ENCODE measurements at regions not wholly inside any gene's neighbourhood (a gene's known extent, or its start where the extent isn't known, plus 50 kb on each side); places are given as distances from the start of the nearest gene placed in this dataset.

DNA sequence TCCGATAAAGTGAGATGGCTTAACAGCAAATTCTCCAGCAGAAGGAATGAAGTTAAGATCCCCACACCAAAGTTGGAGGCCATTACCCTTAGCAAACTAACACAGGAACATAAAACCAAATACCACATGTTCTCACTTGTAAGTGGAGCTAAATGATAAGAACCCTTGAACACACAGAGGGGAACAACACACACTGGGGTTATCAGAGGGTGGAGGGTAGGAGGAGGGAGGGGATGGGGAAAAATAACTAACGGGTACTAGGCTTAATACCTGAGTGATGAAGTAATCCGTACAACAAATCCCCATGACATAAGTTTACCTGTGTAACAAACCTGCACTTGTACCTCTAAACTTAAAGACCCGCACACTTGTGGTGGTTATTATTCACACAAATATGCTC is 240.4 kb upstream of the NAV3 start:
- no peak for DNase-seq (ENCODE audit: low spot score)
- no peaks in the 10 kb centered on the region for H3K36me3 ChIP-seq
- H2AFZ ChIP-seq (replicated peaks), result no peak overlapping the region
- Mint-ChIP-seq H3K4me1 (peaks cover 20% of the 10 kb centered on the region), H3K36me3 (no peaks in the 10 kb centered on the region), H3K9me3 (no peaks in the 10 kb centered on the region), H3K4me3 (no peak overlapping the region), H3K27me3 (ENCODE audit: insufficient read depth, low read depth) (no peaks in the 10 kb centered on the region), H3K27ac (no peak overlapping the region)
- H3K27me3 ChIP-seq, result no peaks in the 10 kb centered on the region
- H3K9ac ChIP-seq, result no peak overlapping the region
- peaks cover 17% of the 10 kb centered on the region for H3K4me1 ChIP-seq
- peaks cover 4% of the 10 kb centered on the region for H4K20me1 ChIP-seq (ENCODE audit: low read depth)
- no peak overlapping the region for H3K27ac ChIP-seq
- H3K4me3 ChIP-seq, result no peak overlapping the region
- peaks cover 14% of the 10 kb centered on the region for H3F3A ChIP-seq (ENCODE audit: low read depth)
- TF ChIP-seq EZH2phosphoT487 (IDR thresholded peaks at IDR 0.05), result no peak
- TF ChIP-seq, protein P1, sequence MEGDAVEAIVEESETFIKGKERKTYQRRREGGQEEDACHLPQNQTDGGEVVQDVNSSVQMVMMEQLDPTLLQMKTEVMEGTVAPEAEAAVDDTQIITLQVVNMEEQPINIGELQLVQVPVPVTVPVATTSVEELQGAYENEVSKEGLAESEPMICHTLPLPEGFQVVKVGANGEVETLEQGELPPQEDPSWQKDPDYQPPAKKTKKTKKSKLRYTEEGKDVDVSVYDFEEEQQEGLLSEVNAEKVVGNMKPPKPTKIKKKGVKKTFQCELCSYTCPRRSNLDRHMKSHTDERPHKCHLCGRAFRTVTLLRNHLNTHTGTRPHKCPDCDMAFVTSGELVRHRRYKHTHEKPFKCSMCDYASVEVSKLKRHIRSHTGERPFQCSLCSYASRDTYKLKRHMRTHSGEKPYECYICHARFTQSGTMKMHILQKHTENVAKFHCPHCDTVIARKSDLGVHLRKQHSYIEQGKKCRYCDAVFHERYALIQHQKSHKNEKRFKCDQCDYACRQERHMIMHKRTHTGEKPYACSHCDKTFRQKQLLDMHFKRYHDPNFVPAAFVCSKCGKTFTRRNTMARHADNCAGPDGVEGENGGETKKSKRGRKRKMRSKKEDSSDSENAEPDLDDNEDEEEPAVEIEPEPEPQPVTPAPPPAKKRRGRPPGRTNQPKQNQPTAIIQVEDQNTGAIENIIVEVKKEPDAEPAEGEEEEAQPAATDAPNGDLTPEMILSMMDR (IDR thresholded peaks at IDR 0.05), result no peak
- no peak for TF ChIP-seq EZH2 (IDR thresholded peaks at IDR 0.05)
- no peak overlapping the region for H3K4me2 ChIP-seq
- H3K9me3 ChIP-seq (ENCODE audit: low read depth), result no peaks in the 10 kb centered on the region
- H3K79me2 ChIP-seq (ENCODE audit: low read depth), result no peaks in the 10 kb centered on the region

- H3K79me2 ChIP-seq (ENCODE audit: low read depth), result no peaks in the 10 kb centered on the region
- Mint-ChIP-seq H3K27me3 (ENCODE audit: insufficient read depth, low read depth) (no peaks in the 10 kb centered on the region), H3K36me3 (no peaks in the 10 kb centered on the region), H3K4me3 (no peak overlapping the region), H3K4me1 (no peaks in the 10 kb centered on the region), H3K27ac (no peak overlapping the region), H3K9me3 (no peaks in the 10 kb centered on the region)
- no peak overlapping the region for H3K4me2 ChIP-seq
- no peaks in the 10 kb centered on the region for H3F3A ChIP-seq (ENCODE audit: low read depth)
- no peak overlapping the region for H2AFZ ChIP-seq (replicated peaks)
- H3K4me1 ChIP-seq, result no peaks in the 10 kb centered on the region
- DNase-seq (ENCODE audit: low spot score), result no peak
- H3K4me3 ChIP-seq, result no peak overlapping the region
- no peaks in the 10 kb centered on the region for H3K9me3 ChIP-seq (ENCODE audit: low read depth)
- no peaks in the 10 kb centered on the region for H4K20me1 ChIP-seq (ENCODE audit: low read depth)
- H3K27me3 ChIP-seq, result no peaks in the 10 kb centered on the region
- no peak overlapping the region for H3K9ac ChIP-seq
- H3K36me3 ChIP-seq, result no peaks in the 10 kb centered on the region
- TF ChIP-seq EZH2 (IDR thresholded peaks at IDR 0.05) (no peak), EZH2phosphoT487 (IDR thresholded peaks at IDR 0.05) (no peak)
- TF ChIP-seq, protein P1 (IDR thresholded peaks at IDR 0.05), result no peak
- no peak overlapping the region for H3K27ac ChIP-seq
Measured at GRCh38 chr12:77584860-77585259, 245.8 kb upstream of the NAV3 start.

DNA sequence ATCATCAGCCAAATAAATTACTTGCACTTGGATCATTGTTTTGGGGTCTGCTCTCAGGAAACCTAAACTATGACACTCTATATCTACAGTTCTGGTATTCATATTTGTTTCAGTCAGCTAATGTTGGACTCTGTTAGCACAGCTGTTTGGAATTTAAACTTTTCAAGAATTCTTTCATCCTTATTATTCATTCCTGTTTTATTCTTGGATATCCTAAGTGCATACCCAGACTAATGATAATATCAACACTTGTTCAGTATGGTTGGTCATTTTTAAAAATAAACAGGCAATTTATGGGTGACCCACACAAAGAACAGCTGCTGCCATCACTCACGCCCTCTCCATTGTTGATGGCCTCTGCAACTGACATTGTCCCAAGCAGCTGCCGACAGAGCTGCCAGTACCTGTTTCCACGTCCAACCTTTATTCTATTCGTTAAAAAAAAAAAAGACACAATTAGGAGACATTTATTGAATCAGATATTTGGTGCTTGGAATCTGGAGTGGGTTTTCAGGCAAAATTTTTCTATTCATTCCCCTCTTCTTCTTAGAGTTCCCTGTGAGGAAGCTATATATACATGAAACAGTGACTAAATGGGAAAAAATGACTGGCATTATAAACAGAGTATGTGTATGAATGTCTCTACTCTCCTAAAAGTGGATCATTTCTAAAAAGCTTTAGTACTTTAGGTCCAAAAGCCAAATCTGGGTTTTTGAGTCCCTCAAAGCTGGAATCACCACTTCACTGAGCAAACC is 252.1 kb upstream of the NAV3 start:
- no peak for DNase-seq (ENCODE audit: low spot score)
- Mint-ChIP-seq H3K36me3 (no peaks in the 10 kb centered on the region), H3K4me3 (no peak overlapping the region), H3K9me3 (no peaks in the 10 kb centered on the region), H3K27me3 (ENCODE audit: insufficient read depth, low read depth) (no peaks in the 10 kb centered on the region), H3K27ac (no peak overlapping the region), H3K4me1 (peaks cover 4% of the 10 kb centered on the region)
- Histone ChIP-seq H3K9me3 (ENCODE audit: low read depth) (no peaks in the 10 kb centered on the region), H3K4me3 (no peak overlapping the region), H3F3A (ENCODE audit: low read depth) (no peaks in the 10 kb centered on the region), H4K20me1 (ENCODE audit: low read depth) (no peaks in the 10 kb centered on the region), H3K4me2 (no peak overlapping the region), H3K27ac (no peak overlapping the region), H3K4me1 (peaks cover 5% of the 10 kb centered on the region), H3K27me3 (no peaks in the 10 kb centered on the region), H3K79me2 (ENCODE audit: low read depth) (no peaks in the 10 kb centered on the region), H3K9ac (no peak overlapping the region), H2AFZ (replicated peaks) (no peak overlapping the region), H3K36me3 (no peaks in the 10 kb centered on the region)
- no peak for TF ChIP-seq EZH2 (IDR thresholded peaks at IDR 0.05)
- TF ChIP-seq, protein P1 (IDR thresholded peaks at IDR 0.05), result no peak
- TF ChIP-seq EZH2phosphoT487 (IDR thresholded peaks at IDR 0.05), result no peak

Measured in neural progenitor cell (in vitro differentiated cells).